H1 (cell line): ENCODE measurements at regions not wholly inside any gene's neighbourhood (a gene's known extent, or its start where the extent isn't known, plus 50 kb on each side); places are given as distances from the start of the nearest gene placed in this dataset.

Experiments used
- CTCF ChIA-PET: fragments of 300-600 bp; sonication (Branson Sonifier 250); formaldehyde crosslinking; loops from one replicate; lab custom pipeline; 2021; ENCODE audit not compliant: partially characterized antibody; lab: Charles Lee
- POLR2A ChIA-PET: fragments of 300-600 bp; sonication (Branson Sonifier 250); formaldehyde crosslinking; loops from one replicate; lab custom pipeline; 2021; ENCODE audit warnings: inconsistent platforms; ENCODE audit not compliant: partially characterized antibody; lab: Charles Lee
- DNase-seq, 2 experiments: peaks; one replicate each; pipeline versions ENCODE4 v3.0.0 to v3.0.0-alpha.2; 2010 to 2022; ENCODE audit warnings: low spot score in 2 of 2, low read depth in 1 of 2, mixed read lengths in 1 of 2
- FAIRE-seq: peaks from 2 replicates; lab custom pipeline; 2011; peaks lifted over from hg19 to GRCh38; lab: Jason Lieb, UNC
- H2AFZ ChIP-seq: 2 replicates; pipeline ENCODE4 v1.8.1; 2012; ENCODE audit warnings: low read length, inconsistent platforms
- H2AK5ac ChIP-seq: 2 replicates; pipeline ENCODE4 v1.6.1; 2013; ENCODE audit warnings: low read depth, low read length
- H2BK120ac ChIP-seq: replicated peaks from 2 replicates; pipeline ENCODE3; 2013; ENCODE audit warnings: low read depth, low read length, inconsistent platforms
- H2BK12ac ChIP-seq: 2 replicates; pipeline ENCODE4 v1.6.1; 2013; ENCODE audit warnings: low read depth, low read length
- H2BK15ac ChIP-seq: 2 replicates; pipeline ENCODE4 v1.6.1; 2013; ENCODE audit warnings: low read length
- H2BK20ac ChIP-seq: 2 replicates; pipeline ENCODE4 v1.6.1; 2013; ENCODE audit warnings: low read length
- H2BK5ac ChIP-seq: 2 replicates; pipeline ENCODE4 v1.6.1; 2013; ENCODE audit warnings: low read depth, low read length
- H3K14ac ChIP-seq: 2 replicates; pipeline ENCODE4 v1.6.1; 2013; ENCODE audit warnings: inconsistent platforms; ENCODE audit not compliant: insufficient read length
- H3K18ac ChIP-seq: 2 replicates; pipeline ENCODE4 v1.6.1; 2013; ENCODE audit warnings: low read length; ENCODE audit errors: extremely low read depth
- H3K23ac ChIP-seq: 2 replicates; pipeline ENCODE4 v1.6.1; 2013; ENCODE audit warnings: inconsistent platforms; ENCODE audit not compliant: insufficient read length
- H3K23me2 ChIP-seq: 2 replicates; pipeline ENCODE4 v1.6.1; 2013; ENCODE audit warnings: low read depth, low read length
- H3K27ac ChIP-seq: 2 replicates; pipeline ENCODE4 v1.6.1; 2011; ENCODE audit warnings: low read depth, low read length, inconsistent platforms
- H3K27me3 ChIP-seq, 4 experiments: replicated peaks in 1 of 4; 1 replicate in 1 of 4; 2 replicates in 3 of 4; pipeline versions ENCODE4 v1.6.1 to v1.8.1; 2011 to 2013; ENCODE audit warnings: low read length in 3 of 4, mild to moderate bottlenecking in 3 of 4, inconsistent platforms in 2 of 4, mixed read lengths in 2 of 4, moderate library complexity in 1 of 4; ENCODE audit not compliant: control insufficient read depth in 3 of 4, insufficient read depth in 3 of 4; ENCODE audit errors: extremely low read depth in 1 of 4
- H3K36me3 ChIP-seq, 4 experiments: 2 replicates each; pipeline versions ENCODE4 v1.6.1 to v1.8.1; 2011 to 2013; ENCODE audit warnings: mild to moderate bottlenecking in 4 of 4, low read length in 3 of 4, moderate library complexity in 2 of 4, control low read depth in 1 of 4, inconsistent platforms in 1 of 4; ENCODE audit not compliant: insufficient read depth in 4 of 4, control insufficient read depth in 2 of 4
- H3K4ac ChIP-seq: replicated peaks from 2 replicates; pipeline ENCODE3; 2013; ENCODE audit warnings: low read length, low read depth, mixed read lengths, inconsistent platforms; ENCODE audit not compliant: insufficient read length
- H3K4me1 ChIP-seq, 4 experiments: replicated peaks in 1 of 4; 1 replicate in 1 of 4; 2 replicates in 3 of 4; pipeline versions ENCODE4 v1.6.1 to v1.8.1; 2011 to 2013; ENCODE audit warnings: low read length in 3 of 4, inconsistent platforms in 2 of 4, mixed read lengths in 1 of 4; ENCODE audit not compliant: insufficient read depth in 4 of 4, control insufficient read depth in 3 of 4
- H3K4me2 ChIP-seq, 2 experiments: 2 replicates each; pipeline versions ENCODE4 v1.6.1 to v1.8.1; 2011 to 2013; ENCODE audit warnings: low read depth in 2 of 2, low read length in 2 of 2, control low read depth in 1 of 2, inconsistent platforms in 1 of 2, mild to moderate bottlenecking in 1 of 2; ENCODE audit not compliant: insufficient read depth in 1 of 2
- H3K4me3 ChIP-seq, 4 experiments: fragments of 200-600, 300-600 bp in 1 of 4; sonication (generic), shearing (Covaris generic), sonication (Bioruptor Twin) in 1 of 4; 2 replicates each; pipeline versions ENCODE4 v1.5.1 to v1.8.1; 2011 to 2016; ENCODE audit warnings: low read length in 4 of 4, low read depth in 3 of 4, control low read depth in 2 of 4, inconsistent platforms in 2 of 4, mild to moderate bottlenecking in 2 of 4, mixed read lengths in 1 of 4, moderate library complexity in 1 of 4; ENCODE audit not compliant: insufficient read depth in 2 of 4; ENCODE audit errors: extremely low read depth in 1 of 4
- H3K56ac ChIP-seq: replicated peaks from 2 replicates; pipeline ENCODE3; 2013; ENCODE audit warnings: low read depth, mild to moderate bottlenecking, mixed read lengths, low read length, inconsistent platforms; ENCODE audit not compliant: insufficient read length
- H3K79me1 ChIP-seq: 2 replicates; pipeline ENCODE4 v1.6.1; 2013; ENCODE audit warnings: low read depth, low read length, control low read depth
- H3K79me2 ChIP-seq, 2 experiments: 2 replicates each; pipeline versions ENCODE4 v1.6.1 to v1.8.1; 2012 to 2013; ENCODE audit warnings: low read length in 2 of 2, mild to moderate bottlenecking in 2 of 2, inconsistent platforms in 1 of 2; ENCODE audit not compliant: insufficient read depth in 2 of 2, control insufficient read depth in 1 of 2
- H3K9ac ChIP-seq, 4 experiments: replicated peaks in 1 of 4; 1 replicate in 1 of 4; 2 replicates in 3 of 4; pipeline versions ENCODE4 v1.6.1 to v1.8.1; 2011 to 2013; ENCODE audit warnings: low read depth in 3 of 4, low read length in 3 of 4, control low read depth in 2 of 4, mild to moderate bottlenecking in 2 of 4, moderate library complexity in 2 of 4, inconsistent platforms in 1 of 4; ENCODE audit errors: extremely low read depth in 1 of 4
- H3K9me3 ChIP-seq, 2 experiments: 2 replicates each; pipeline versions ENCODE4 v1.6.1 to v1.8.1; 2012 to 2013; ENCODE audit warnings: mild to moderate bottlenecking in 2 of 2, moderate library complexity in 2 of 2, control low read depth in 1 of 2, inconsistent platforms in 1 of 2, low read depth in 1 of 2, low read length in 1 of 2, mixed read lengths in 1 of 2; ENCODE audit not compliant: insufficient read depth in 2 of 2
- H4K20me1 ChIP-seq, 2 experiments: replicated peaks in 1 of 2; 2 replicates each; pipeline versions ENCODE3 to v1.8.1; 2011 to 2013; ENCODE audit warnings: inconsistent platforms in 2 of 2, low read length in 2 of 2, mild to moderate bottlenecking in 1 of 2; ENCODE audit not compliant: insufficient read depth in 2 of 2, control insufficient read depth in 1 of 2
- H4K5ac ChIP-seq: 2 replicates; pipeline ENCODE4 v1.6.1; 2013; ENCODE audit warnings: low read length, low read depth, mixed read lengths, inconsistent platforms; ENCODE audit not compliant: insufficient read length
- H4K8ac ChIP-seq: 2 replicates; pipeline ENCODE4 v1.8.0; 2013; ENCODE audit warnings: mild to moderate bottlenecking, moderate library complexity, low read length, inconsistent platforms; ENCODE audit not compliant: insufficient read depth; ENCODE audit errors: extremely low read depth
- H4K91ac ChIP-seq: replicated peaks from 2 replicates; pipeline ENCODE3; 2013; ENCODE audit warnings: low read length, mixed read lengths, inconsistent platforms; ENCODE audit not compliant: insufficient read length
- BRCA1 ChIP-seq: IDR thresholded peaks from 2 replicates; pipeline ENCODE4 v1.6.1; 2012; ENCODE audit warnings: low read depth, low read length, improper control_type of control experiment
- CBX5 ChIP-seq: fragments of 300-800, 300-1000 bp; sonication (generic); IDR thresholded peaks from 2 replicates; pipeline ENCODE4 v1.7.1; 2016; ENCODE audit warnings: antibody characterized with exemption, low read length, low read depth
- CHD2 ChIP-seq: IDR thresholded peaks from 2 replicates; pipeline ENCODE4 v1.6.1; 2012; ENCODE audit warnings: low read length, improper control_type of control experiment
- E2F6 ChIP-seq: IDR thresholded peaks from 2 replicates; pipeline ENCODE4 v1.6.1; 2012; ENCODE audit warnings: inconsistent platforms
- EZH2 ChIP-seq: fragments of 200-600 bp; sonication (generic); IDR thresholded peaks from 2 replicates; pipeline ENCODE4 v1.7.1; 2012; ENCODE audit warnings: low read depth, mild to moderate bottlenecking, moderate library complexity, low read length, inconsistent platforms; ENCODE audit not compliant: severe bottlenecking
- JUND ChIP-seq: IDR thresholded peaks from 2 replicates; pipeline ENCODE4 v1.6.1; 2011; ENCODE audit warnings: mild to moderate bottlenecking, improper control_type of control experiment, low read length
- KDM4A ChIP-seq: IDR thresholded peaks from one replicate; pipeline ENCODE4 v1.7.1; 2012; ENCODE audit warnings: low read depth, mild to moderate bottlenecking, moderate library complexity, low read length, inconsistent platforms; ENCODE audit not compliant: severe bottlenecking
- NANOG ChIP-seq: IDR thresholded peaks from 2 replicates; pipeline ENCODE4 v1.6.1; 2011; ENCODE audit warnings: low read length, low read depth, mild to moderate bottlenecking, inconsistent platforms; ENCODE audit not compliant: insufficient read depth, poor library complexity, severe bottlenecking
- SIN3A ChIP-seq, 2 experiments: IDR thresholded peaks in 1 of 2; conservative IDR thresholded peaks in 1 of 2; 2 replicates each; pipeline ENCODE4 v1.6.1; 2011 to 2012; ENCODE audit warnings: low read length in 2 of 2, improper control_type of control experiment in 1 of 2, low read depth in 1 of 2, mild to moderate bottlenecking in 1 of 2
- SUZ12 ChIP-seq: fragments of 200-600 bp; sonication (generic); IDR thresholded peaks from 2 replicates; pipeline ENCODE4 v1.6.1; 2012; ENCODE audit warnings: mild to moderate bottlenecking, inconsistent platforms, low read length, moderate library complexity, mixed read lengths
- TAF1 ChIP-seq: IDR thresholded peaks from 2 replicates; pipeline ENCODE4 v1.6.1; 2011; ENCODE audit warnings: mild to moderate bottlenecking, low read depth, low read length
- WGBS, 2 experiments: shearing (Covaris generic) in 1 of 2; methylation state at CpG; one replicate each; pipeline versions ENCODE4 v1.1.6 to v1.1.7; 2013 to 2015; ENCODE audit warnings: low lambda C conversion rate in 2 of 2, mixed read lengths in 2 of 2, inconsistent platforms in 1 of 2, low coverage in 1 of 2, missing lambda C conversion rate in 1 of 2; ENCODE audit not compliant: insufficient replicate concordance in 2 of 2, insufficient coverage in 1 of 2, insufficient read length in 1 of 2; ENCODE audit errors: extremely low coverage in 1 of 2, missing lambda C conversion rate in 1 of 2; 5-methylcytosine and 5-hydroxymethylcytosine counted together

GRCh38 chr5:17398866-17399835, 98.9 kb upstream of the TAF11L2 start:
- no peak overlapping the region for H3K27ac ChIP-seq
- H4K8ac ChIP-seq: no peak overlapping the region
- DNase-seq (no peak), FAIRE-seq (no peak)
- H3K23ac ChIP-seq: no peak overlapping the region
- H3K9ac ChIP-seq: no peak overlapping the region
- 0 out of 4 replicates have a peak, but pooled peaks cover 0 to 3% of the 10 kb centered on the region in 2 experiments for H3K9me3 ChIP-seq
- H3K4me3 ChIP-seq: no peak overlapping the region
- peaks cover 6% of the 10 kb centered on the region for H3K23me2 ChIP-seq
- ChIA-PET POLR2A (interaction anchor here (0.6 kb wide), 1 partner anchor 21 kb away, joined by 3 read pairs; no protein-coding TSS in a partner anchor), CTCF (no interaction called here)
- peaks cover 0 to 5% (median 1%) of the 10 kb centered on the region in 4 experiments; a peak in 5 of 7 replicates for H3K27me3 ChIP-seq
- H2AFZ ChIP-seq: no peak overlapping the region
- no peaks in the 10 kb centered on the region for H3K36me3 ChIP-seq
- H3K4ac ChIP-seq: no peak overlapping the region
- no peak overlapping the region for H3K56ac ChIP-seq
- no peak overlapping the region for H3K4me2 ChIP-seq
- H2BK20ac ChIP-seq: no peak overlapping the region
- no peaks in the 10 kb centered on the region for H3K79me1 ChIP-seq
- H2BK12ac ChIP-seq: no peak overlapping the region
- H2BK120ac ChIP-seq: peak overlapping the region; percentile 35
- no peak overlapping the region for H3K14ac ChIP-seq
- H4K91ac ChIP-seq: no peak overlapping the region
- no peak overlapping the region for H4K5ac ChIP-seq
- H3K79me2 ChIP-seq: no peaks in the 10 kb centered on the region
- H2AK5ac ChIP-seq: no peak overlapping the region
- no peak overlapping the region for H2BK15ac ChIP-seq
- no peak overlapping the region for H2BK5ac ChIP-seq
- H4K20me1 ChIP-seq: no peaks in the 10 kb centered on the region
- 88% methylated on average over 7 of the region's 7 CpGs; no CpG with 5 or more reads in 1 of the 2 experiments for WGBS, 2 experiments
- H3K4me1 ChIP-seq: peaks cover 5 to 34% (median 24%) of the 10 kb centered on the region in 4 experiments
- H3K18ac ChIP-seq: no peak overlapping the region; the same call in 1 of the 2 replicates
- no peak for TF ChIP-seq E2F6
- no peak for TF ChIP-seq SIN3A (conservative IDR thresholded peaks at IDR 0.05 in 1 of 2, IDR thresholded peaks at IDR 0.05 in 1 of 2; ENCODE audit: low read depth in 1 of 2, low read length in 2 of 2)
- TF ChIP-seq SUZ12: no peak
- TF ChIP-seq BRCA1: no peak
- no peak for TF ChIP-seq JUND
- TF ChIP-seq CHD2: no peak
- TF ChIP-seq TAF1: no peak
- no peak for TF ChIP-seq KDM4A
- TF ChIP-seq CBX5: no peak
- no peak for TF ChIP-seq EZH2
- no peak for TF ChIP-seq NANOG
